ENCODE measurements at regions not wholly inside any gene's neighbourhood (a gene's known extent, or its start where the extent isn't known, plus 50 kb on each side); places are given as distances from the start of the nearest gene placed in this dataset.

DNA sequence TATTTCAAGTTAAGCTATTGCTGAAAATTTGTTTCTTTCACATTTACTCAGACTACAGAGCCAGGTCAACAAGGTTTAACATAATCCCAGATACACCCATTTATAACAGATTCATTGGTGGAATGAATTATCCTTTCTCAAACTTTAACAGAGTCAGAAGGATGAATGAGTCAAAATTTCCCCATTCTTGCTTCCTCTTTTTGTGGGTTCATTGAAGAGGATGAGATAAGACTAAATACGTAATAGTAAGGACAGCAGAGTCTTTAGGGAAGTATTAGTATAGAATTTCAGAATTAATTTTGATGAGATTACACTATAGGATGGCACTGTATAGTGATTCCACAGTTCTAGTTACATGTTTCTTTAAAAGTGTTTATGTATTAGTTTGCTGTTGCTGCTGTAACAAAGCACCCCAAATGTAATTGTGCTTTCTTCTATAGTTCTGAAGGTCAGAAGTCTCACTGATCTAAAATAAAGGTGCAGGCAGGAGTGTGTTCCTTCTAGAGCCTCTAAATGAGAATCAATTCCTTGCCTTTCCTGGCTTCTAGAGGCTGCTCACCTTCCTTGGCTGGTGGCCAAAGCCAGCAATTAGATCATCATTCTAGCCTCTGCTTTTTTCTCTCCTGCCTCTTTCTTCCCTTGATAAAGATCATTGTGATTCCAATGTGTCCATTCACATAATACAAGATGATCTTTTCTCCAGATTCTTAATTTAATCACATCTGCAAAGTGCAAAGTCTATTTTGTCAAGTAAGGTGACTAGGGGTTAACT, 309.3 kb upstream of the PIK3C3 start:
- CTCF ChIA-PET = no interaction called here
- Histone ChIP-seq H3K79me2 (ENCODE audit: control insufficient read depth, insufficient read depth, low read length) (no peaks in the 10 kb centered on the region), H3K4me3 (replicated peaks in 1 of 3; ENCODE audit: insufficient read depth in 1 of 3, low read depth in 1 of 3, low read length in 3 of 3) (no peak overlapping the region), H3K27me3 (ENCODE audit: control insufficient read depth in 2 of 2, insufficient read depth in 2 of 2, low read length in 2 of 2) (peaks cover 0 to 1% of the 10 kb centered on the region in 2 experiments), H4K20me1 (replicated peaks; ENCODE audit: control insufficient read depth, extremely low read depth, insufficient read depth, low read length) (no peaks in the 10 kb centered on the region), H3K4me2 (ENCODE audit: insufficient read depth, low read length) (no peak overlapping the region), H3K9me1 (replicated peaks; ENCODE audit: control insufficient read depth, extremely low read depth, insufficient read depth, low read length) (no peaks in the 10 kb centered on the region), H3K27ac (ENCODE audit: insufficient read depth, low read depth, low read length) (no peak overlapping the region), H2AFZ (ENCODE audit: low read depth, low read length) (no peak overlapping the region), H3K4me1 (ENCODE audit: control insufficient read depth, extremely low read depth, insufficient read depth, low read length) (no peaks in the 10 kb centered on the region), H3K36me3 (ENCODE audit: control insufficient read depth in 2 of 2, extremely low read depth in 1 of 2, insufficient read depth in 2 of 2, low read length in 2 of 2) (no peaks in the 10 kb centered on the region), H3K9me3 (replicated peaks; ENCODE audit: control insufficient read depth, insufficient read depth, low read length) (no peaks in the 10 kb centered on the region), H3K9ac (replicated peaks; ENCODE audit: extremely low read depth, insufficient read depth, low read length) (no peak overlapping the region)
- dilution Hi-C loops (cut with MboI; ENCODE audit: extremely low pct_ligation_motif_present, low sequenced_read_pairs) (no loop called here), intact Hi-C loops (cut with micrococcal nuclease) (no loop called here)
- FAIRE-seq (no peak), DNase-seq (ENCODE audit: low read depth, low spot score) (no peak)
- POLR2A ChIA-PET = no interaction called here
- no TSS peak for BruUV-seq (replicated peaks)
- TF ChIP-seq, protein P1, sequence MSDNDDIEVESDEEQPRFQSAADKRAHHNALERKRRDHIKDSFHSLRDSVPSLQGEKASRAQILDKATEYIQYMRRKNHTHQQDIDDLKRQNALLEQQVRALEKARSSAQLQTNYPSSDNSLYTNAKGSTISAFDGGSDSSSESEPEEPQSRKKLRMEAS (IDR thresholded peaks at IDR 0.05; ENCODE audit: insufficient read depth, insufficient read length) = no peak
- TF ChIP-seq EZH2 (IDR thresholded peaks at IDR 0.05; ENCODE audit: borderline replicate concordance, low read depth, low read length, severe bottlenecking) (no peak), JUN (IDR thresholded peaks at IDR 0.05; ENCODE audit: borderline replicate concordance, insufficient read depth, insufficient read length, low read depth) (no peak), MYC (IDR thresholded peaks at IDR 0.05; ENCODE audit: low read depth, low read length) (no peak), POLR2A (IDR thresholded peaks at IDR 0.05; ENCODE audit: low read depth, low read length) (no peak), GATA2 (IDR thresholded peaks at IDR 0.05; ENCODE audit: insufficient read depth, insufficient read length, low read depth, low read length) (no peak), FOS (IDR thresholded peaks at IDR 0.05; ENCODE audit: borderline replicate concordance, insufficient read depth, low read length) (no peak), POLR2AphosphoS5 (IDR thresholded peaks at IDR 0.05; ENCODE audit: insufficient read depth, low read depth, low read length) (no peak)
- TF ChIP-seq, protein P2, sequence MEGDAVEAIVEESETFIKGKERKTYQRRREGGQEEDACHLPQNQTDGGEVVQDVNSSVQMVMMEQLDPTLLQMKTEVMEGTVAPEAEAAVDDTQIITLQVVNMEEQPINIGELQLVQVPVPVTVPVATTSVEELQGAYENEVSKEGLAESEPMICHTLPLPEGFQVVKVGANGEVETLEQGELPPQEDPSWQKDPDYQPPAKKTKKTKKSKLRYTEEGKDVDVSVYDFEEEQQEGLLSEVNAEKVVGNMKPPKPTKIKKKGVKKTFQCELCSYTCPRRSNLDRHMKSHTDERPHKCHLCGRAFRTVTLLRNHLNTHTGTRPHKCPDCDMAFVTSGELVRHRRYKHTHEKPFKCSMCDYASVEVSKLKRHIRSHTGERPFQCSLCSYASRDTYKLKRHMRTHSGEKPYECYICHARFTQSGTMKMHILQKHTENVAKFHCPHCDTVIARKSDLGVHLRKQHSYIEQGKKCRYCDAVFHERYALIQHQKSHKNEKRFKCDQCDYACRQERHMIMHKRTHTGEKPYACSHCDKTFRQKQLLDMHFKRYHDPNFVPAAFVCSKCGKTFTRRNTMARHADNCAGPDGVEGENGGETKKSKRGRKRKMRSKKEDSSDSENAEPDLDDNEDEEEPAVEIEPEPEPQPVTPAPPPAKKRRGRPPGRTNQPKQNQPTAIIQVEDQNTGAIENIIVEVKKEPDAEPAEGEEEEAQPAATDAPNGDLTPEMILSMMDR (IDR thresholded peaks at IDR 0.05; ENCODE audit: extremely low read depth in 1 of 2, insufficient read depth in 1 of 2, low read depth in 1 of 2, low read length in 2 of 2) = no peak

Measured in endothelial cell of umbilical vein (primary cell).